HL-60 (cell line): ENCODE measurements at regions not wholly inside any gene's neighbourhood (a gene's known extent, or its start where the extent isn't known, plus 50 kb on each side); places are given as distances from the start of the nearest gene placed in this dataset.

Experiments used
- DNase-seq, 2 experiments: peaks; one replicate each; pipeline ENCODE4 v3.0.0-alpha.2; 2010 to 2020; ENCODE audit warnings: low read depth in 1 of 2, low spot score in 1 of 2
- H3K27ac ChIP-seq: fragments of 250-450 bp; sonication (Bioruptor Pico); replicated peaks from 2 replicates; pipeline ENCODE4 v1.5.1; 2020; ENCODE audit warnings: mild to moderate bottlenecking, moderate library complexity
- H3K27me3 ChIP-seq: fragments of 250-450 bp; sonication (Bioruptor Pico); 2 replicates; pipeline ENCODE4 v1.5.1; 2021; ENCODE audit warnings: mild to moderate bottlenecking, moderate library complexity; ENCODE audit not compliant: insufficient read depth, poor library complexity, severe bottlenecking
- H3K4me3 ChIP-seq: replicated peaks from 2 replicates; pipeline ENCODE4 v1.5.1; 2011; ENCODE audit warnings: mild to moderate bottlenecking, control low read depth, low read length; ENCODE audit not compliant: insufficient read depth
- CTCF ChIP-seq: IDR thresholded peaks from one replicate; pipeline ENCODE4 v1.5.1; 2011; ENCODE audit warnings: low read length, control low read depth, inconsistent platforms; ENCODE audit not compliant: insufficient read depth
- GABPA ChIP-seq: IDR thresholded peaks from 2 replicates; pipeline ENCODE4 v1.6.1; 2012; ENCODE audit warnings: low read depth
- POLR2AphosphoS5 ChIP-seq: IDR thresholded peaks from 2 replicates; pipeline ENCODE4 v1.6.1; 2012; ENCODE audit warnings: low read depth
- REST ChIP-seq: IDR thresholded peaks from 2 replicates; pipeline ENCODE4 v1.6.1; 2012; ENCODE audit warnings: low read depth; ENCODE audit not compliant: insufficient replicate concordance
- SPI1 ChIP-seq: IDR thresholded peaks from 2 replicates; pipeline ENCODE4 v1.6.1; 2012; ENCODE audit warnings: low read depth, mild to moderate bottlenecking, borderline replicate concordance

GRCh38 chr12:19897900-19898408 lies 458.7 kb downstream of the AEBP2 start:
- no peaks in the 10 kb centered on the region for H3K27me3 ChIP-seq

GRCh38 chr12:19901841-19902240 lies 462.5 kb downstream of the AEBP2 start:
- no peak for DNase-seq
- no peak overlapping the region for H3K27ac ChIP-seq
- no peak overlapping the region for H3K4me3 ChIP-seq
- TF ChIP-seq POLR2AphosphoS5 = no peak
- TF ChIP-seq GABPA = no peak
- no peak for TF ChIP-seq CTCF
- no peak for TF ChIP-seq SPI1
- TF ChIP-seq REST = no peak
- H3K27me3 ChIP-seq = no peaks in the 10 kb centered on the region

More at GRCh38 chr12:19897900-19898408, 458.7 kb downstream of the AEBP2 start:
- TF ChIP-seq CTCF = no peak
- no peak for TF ChIP-seq SPI1
- no peak for TF ChIP-seq POLR2AphosphoS5
- no peak for TF ChIP-seq GABPA
- TF ChIP-seq REST = no peak
- no peak overlapping the region for H3K4me3 ChIP-seq
- no peak for DNase-seq
- no peak overlapping the region for H3K27ac ChIP-seq

- no peaks in the 10 kb centered on the region for H3K27me3 ChIP-seq
- DNase-seq = no peak
- no peak for TF ChIP-seq GABPA
- TF ChIP-seq REST = no peak
- TF ChIP-seq CTCF = no peak
- TF ChIP-seq SPI1 = no peak
- TF ChIP-seq POLR2AphosphoS5 = no peak
- H3K4me3 ChIP-seq = no peak overlapping the region
- no peak overlapping the region for H3K27ac ChIP-seq
Observed at GRCh38 chr12:19904819-19905218, 463.5 kb upstream of the PDE3A start.
